ENCODE measurements at regions not wholly inside any gene's neighbourhood (a gene's known extent, or its start where the extent isn't known, plus 50 kb on each side); places are given as distances from the start of the nearest gene placed in this dataset.

GRCh38 chr21:23900727-23901126 lies 1706.6 kb downstream of the MRPL39 start:
- TF ChIP-seq PAX5 (IDR thresholded peaks at IDR 0.05; ENCODE audit: insufficient read depth, low read length, severe bottlenecking) (no peak), TAF1 (IDR thresholded peaks at IDR 0.05; ENCODE audit: low read depth, low read length) (no peak)
